ENCODE measurements at regions not wholly inside any gene's neighbourhood (a gene's known extent, or its start where the extent isn't known, plus 50 kb on each side); places are given as distances from the start of the nearest gene placed in this dataset.

DNA sequence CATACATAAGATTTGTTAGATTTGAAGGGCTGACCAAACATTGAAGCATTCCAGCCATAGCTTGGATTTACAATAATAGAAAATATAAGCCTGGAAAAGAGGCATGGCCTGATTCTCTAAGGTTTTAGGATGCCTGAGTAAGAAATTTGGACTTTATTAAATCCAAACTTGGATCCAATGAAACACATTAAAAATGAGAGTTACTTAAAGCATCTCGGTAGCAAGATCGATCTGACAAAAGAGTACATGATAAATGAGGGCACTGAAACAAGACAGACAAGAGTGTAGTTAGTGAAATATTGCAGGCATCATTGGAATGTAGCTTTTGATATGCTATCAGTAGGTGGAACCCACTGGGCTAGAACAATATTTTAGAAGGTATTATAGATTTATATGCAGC lies 855.7 kb upstream of the DPPA4 start:
- TF ChIP-seq EP300 (conservative IDR thresholded peaks at IDR 0.05; ENCODE audit: poor library complexity, severe bottlenecking) (no peak), POLR2AphosphoS5 (IDR thresholded peaks at IDR 0.05) (no peak)
- TF ChIP-seq, protein P1, sequence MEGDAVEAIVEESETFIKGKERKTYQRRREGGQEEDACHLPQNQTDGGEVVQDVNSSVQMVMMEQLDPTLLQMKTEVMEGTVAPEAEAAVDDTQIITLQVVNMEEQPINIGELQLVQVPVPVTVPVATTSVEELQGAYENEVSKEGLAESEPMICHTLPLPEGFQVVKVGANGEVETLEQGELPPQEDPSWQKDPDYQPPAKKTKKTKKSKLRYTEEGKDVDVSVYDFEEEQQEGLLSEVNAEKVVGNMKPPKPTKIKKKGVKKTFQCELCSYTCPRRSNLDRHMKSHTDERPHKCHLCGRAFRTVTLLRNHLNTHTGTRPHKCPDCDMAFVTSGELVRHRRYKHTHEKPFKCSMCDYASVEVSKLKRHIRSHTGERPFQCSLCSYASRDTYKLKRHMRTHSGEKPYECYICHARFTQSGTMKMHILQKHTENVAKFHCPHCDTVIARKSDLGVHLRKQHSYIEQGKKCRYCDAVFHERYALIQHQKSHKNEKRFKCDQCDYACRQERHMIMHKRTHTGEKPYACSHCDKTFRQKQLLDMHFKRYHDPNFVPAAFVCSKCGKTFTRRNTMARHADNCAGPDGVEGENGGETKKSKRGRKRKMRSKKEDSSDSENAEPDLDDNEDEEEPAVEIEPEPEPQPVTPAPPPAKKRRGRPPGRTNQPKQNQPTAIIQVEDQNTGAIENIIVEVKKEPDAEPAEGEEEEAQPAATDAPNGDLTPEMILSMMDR (IDR thresholded peaks at IDR 0.05; ENCODE audit: poor library complexity, severe bottlenecking): no peak
